ENCODE measurements at regions not wholly inside any gene's neighbourhood (a gene's known extent, or its start where the extent isn't known, plus 50 kb on each side); places are given as distances from the start of the nearest gene placed in this dataset.

DNA sequence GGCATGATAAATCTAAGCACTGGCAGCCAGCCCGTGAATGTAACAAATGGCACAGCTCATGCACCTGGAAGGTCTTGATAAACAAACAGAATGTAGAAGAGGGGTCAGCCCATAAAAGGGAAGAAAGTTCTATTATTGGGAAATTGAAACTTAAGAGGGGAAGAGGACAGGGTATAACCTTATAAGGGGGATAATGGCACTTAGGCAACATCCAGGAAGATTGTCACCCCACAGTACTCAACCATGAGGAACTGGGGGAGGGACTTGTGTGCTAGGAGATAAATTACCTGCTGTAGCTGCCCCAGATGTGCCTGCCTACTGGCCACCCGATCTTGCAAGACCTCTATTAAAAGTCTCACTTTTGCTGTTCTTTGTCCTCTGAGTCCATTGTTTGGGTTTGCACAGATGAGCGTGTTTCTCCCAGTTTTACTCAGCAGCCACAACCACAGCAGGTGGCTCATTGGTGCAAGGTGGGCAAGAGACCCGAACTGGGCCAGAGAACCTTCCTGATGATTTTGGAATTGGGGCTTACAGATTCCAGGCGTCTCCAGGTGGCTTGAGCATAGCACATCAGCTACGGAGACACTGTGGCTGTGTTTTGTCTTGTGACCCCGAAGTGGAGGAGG, 79.0 kb upstream of the TAF1B start:
- TF ChIP-seq CTCF (IDR thresholded peaks at IDR 0.05; ENCODE audit: low read depth, low read length, poor library complexity, severe bottlenecking) (no peak), EZH2phosphoT487 (IDR thresholded peaks at IDR 0.05; ENCODE audit: borderline replicate concordance, low read length) (no peak)

Measured in DOHH2 (cell line).